DMS79 (cell line): ENCODE measurements at regions not wholly inside any gene's neighbourhood (a gene's known extent, or its start where the extent isn't known, plus 50 kb on each side); places are given as distances from the start of the nearest gene placed in this dataset.

Source experiments
- DNase-seq: peaks from one replicate; lab custom pipeline; 2025; lab: John Stamatoyannopoulos, UW

DNA sequence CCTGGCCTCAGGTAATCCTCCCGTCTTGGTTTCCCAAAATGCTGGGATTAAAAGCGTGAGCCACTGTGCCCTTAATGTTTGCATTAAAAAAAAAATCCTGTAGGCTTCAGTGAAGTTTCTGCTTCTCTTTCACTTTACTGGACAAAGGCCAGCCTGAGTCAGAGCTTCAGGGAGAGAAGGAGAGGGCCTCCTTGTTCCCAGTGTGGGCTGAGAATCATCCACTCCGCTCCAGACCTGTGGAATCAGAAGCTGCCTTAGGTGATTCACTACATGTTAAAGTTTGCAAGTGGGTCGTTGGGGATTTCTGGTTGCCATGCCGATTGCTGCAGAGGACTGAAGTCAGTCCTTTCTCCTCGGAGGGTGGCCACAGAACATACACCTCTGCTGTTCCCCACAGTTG, 113.3 kb upstream of the EEF1E1 start:
- DNase-seq: no peak

DNA sequence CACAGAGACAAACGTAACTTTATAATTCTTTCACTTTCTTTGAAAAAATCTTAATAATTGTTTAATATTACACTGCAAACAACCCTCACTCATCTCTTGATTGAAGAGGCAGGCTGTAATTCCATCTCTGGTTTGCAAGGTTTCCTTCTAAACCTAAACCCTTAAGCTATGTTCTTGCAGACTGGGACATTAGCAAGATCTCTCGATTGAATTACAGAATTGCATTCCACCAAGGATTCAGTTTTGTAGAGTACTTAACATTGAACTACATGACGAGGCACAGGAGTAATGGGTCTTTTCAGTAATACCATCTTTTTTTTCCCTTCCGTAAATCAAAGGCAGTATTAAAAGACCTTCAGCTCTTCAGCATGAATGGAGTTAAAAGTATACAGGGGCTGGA, 111.6 kb upstream of the EEF1E1 start:
- DNase-seq: no peak

DNA sequence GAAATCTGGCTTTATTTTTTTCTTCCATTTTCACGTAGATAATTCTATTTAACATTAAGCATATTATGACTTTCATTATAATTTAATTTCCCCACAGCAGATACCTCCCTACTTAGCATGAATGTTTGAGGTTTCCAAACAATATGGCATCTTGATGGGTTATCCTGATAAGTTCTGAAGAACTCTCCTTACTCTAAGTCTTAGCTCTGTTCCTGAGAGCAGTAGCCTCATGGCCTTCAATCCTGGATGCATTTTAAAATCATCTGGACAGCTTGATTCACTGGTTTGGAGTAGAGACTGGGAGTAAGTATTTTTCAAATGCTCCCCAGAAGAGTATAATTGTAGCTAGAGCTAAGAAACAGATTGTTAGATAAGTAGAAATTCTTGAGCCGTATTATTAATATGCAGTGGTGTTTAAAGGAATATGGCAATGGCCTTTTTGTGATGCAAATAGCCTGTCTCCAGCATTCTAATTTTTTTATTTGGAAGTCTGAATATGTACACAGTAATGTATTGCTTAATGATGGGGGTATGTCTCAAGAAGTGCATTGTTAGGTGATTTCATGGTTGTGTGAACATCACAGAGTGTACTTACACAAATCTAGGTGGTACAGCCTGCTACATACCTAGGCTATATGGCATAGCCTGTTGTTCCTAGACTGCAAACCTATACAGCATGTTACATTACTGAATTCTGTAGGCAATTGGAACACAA, 110.5 kb upstream of the EEF1E1 start:
- no peak for DNase-seq

DNA sequence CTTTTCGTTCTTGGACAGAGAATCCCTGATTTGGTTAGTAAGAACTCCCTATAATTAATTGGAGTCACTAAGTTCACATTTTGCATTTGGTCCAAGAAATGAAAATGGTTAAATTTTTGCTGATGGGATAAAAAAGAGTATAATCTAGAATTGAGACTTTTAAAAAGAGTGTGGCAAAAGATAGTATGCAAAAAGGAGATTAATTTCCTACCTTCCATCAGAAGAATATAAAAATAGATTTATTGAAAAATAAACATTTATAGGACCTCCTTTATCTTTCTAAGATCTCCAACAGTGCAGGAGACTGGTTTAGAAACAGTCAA, 105.5 kb upstream of the EEF1E1 start:
- DNase-seq: no peak

- no peak for DNase-seq
Measured at GRCh38 chr6:8207191-8207868, 105.0 kb upstream of the EEF1E1 start.

- no peak for DNase-seq
Measured at GRCh38 chr6:8203337-8203736, 101.0 kb upstream of the EEF1E1 start.

- no peak for DNase-seq
Measured at GRCh38 chr6:8201679-8202078, 99.3 kb upstream of the EEF1E1 start.

DNA sequence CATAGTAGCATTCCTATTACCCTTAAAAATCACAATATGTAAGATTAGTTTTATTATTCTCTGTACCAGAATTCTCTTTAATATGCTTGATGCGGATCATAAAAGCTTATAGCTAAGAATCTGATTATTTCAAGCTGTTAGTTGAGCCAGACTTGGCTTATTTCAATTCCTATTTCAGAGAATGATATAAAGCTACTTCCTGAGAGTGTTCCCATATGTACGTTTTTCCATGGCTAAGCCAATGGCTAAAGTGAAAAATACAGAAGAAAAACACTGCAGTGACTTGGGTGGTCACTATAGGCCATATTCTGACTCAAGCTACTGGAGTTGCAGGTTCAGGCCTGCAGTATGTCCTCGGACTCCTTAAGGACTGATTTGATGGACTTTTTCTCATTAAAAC, 97.9 kb upstream of the EEF1E1 start:
- DNase-seq: no peak

GRCh38 chr6:8195714-8196102, 93.4 kb upstream of the EEF1E1 start:
- no peak for DNase-seq

- DNase-seq: no peak
Measured at GRCh38 chr6:8195040-8195713, 92.8 kb upstream of the EEF1E1 start.

DNA sequence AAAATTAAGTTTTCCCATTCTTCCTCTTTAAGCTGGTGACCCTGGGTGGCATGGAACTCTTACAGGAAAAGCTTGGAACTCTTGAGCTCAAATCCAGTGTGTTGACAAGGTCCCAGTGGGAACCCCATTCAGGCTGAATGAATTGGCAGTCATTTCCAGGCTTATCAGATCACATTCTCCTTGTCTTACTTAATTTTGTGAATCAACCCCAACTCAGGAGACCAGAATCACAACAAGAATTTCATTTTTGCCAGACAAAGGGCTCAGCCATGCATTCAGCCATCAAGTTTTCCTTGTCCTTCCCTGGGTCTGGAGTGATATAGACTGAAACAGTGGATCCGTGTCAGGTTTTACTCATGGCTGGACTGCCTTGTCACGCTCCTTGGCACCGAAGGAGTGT, 92.1 kb upstream of the EEF1E1 start:
- DNase-seq: no peak

DNA sequence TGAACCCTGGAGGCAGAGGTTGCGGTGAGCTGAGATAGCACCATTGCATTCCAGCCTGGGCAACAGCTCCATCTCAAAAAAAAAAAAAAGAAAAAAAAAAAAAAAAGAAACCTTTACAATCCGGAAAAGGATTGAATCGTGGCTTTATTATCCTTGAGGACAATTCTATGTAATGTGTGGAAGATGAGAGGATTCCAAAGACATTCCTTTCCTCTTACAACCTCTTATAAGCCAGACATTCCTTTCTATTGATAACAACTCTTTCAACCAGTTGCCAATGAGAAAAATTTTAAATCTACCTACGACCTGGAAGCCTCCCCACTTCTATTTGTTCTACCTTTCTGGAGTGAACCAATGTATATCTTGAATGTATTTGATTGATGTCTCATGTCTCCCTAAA, 91.2 kb upstream of the EEF1E1 start:
- DNase-seq: no peak

DNA sequence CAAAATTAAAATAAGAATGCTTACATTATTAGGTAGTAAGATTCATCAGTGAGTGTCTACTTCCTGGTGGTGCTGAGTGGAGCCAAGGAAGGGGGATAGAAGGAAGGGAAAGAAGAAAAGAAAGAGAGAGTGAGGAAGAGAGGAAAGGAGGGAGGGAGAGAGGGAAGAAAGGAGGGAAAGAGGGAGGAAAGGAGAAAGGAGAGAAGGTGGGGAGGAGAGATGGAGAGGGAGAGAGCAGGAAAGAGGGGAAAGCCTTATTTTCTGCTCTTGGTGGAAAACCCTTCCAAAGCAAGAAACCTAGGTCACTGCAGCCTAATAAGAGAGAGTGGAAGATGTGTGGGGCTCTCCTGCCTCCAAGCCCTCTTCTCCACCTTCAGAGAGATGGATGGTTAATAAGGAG, 90.2 kb upstream of the EEF1E1 start:
- no peak for DNase-seq

DNA sequence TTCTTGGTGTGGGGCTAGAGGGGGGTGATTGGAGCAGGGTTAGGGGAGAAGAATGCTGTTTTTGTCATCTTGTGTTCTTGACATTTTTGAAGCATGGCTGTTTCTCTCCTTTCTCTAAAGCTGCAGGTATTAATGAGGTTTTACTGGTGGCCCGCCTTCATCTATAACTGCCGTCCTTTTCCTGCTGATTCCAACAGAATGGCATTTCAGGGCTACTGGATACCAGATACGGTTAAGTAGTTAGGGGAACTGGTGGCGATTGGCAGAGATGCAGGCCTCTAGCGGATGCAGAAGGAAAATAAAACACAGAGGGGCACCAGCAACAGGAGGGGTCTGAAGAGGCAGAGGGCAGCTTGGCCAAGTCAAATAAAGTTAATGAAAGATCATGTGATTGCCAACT, 89.7 kb upstream of the EEF1E1 start:
- DNase-seq: no peak

DNA sequence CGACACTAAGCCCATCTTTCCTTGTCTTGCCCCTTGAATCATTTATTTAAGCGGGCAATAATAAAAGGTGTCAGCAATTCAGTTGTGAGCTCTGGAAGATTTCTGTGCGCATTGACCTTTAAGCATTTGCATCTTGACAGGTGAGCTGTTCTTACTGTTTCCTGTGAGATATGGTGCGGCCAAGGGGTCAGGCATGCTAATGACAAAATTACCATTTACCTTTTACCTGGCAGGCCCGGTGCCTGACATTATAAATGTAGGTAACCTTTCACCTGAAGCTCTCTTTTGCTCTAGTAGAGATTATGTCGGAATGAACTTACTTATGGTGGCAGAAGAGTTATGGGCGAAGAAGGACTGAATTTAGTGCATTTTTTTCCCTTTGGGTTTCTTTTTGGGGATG, 89.3 kb upstream of the EEF1E1 start:
- no peak for DNase-seq

DNA sequence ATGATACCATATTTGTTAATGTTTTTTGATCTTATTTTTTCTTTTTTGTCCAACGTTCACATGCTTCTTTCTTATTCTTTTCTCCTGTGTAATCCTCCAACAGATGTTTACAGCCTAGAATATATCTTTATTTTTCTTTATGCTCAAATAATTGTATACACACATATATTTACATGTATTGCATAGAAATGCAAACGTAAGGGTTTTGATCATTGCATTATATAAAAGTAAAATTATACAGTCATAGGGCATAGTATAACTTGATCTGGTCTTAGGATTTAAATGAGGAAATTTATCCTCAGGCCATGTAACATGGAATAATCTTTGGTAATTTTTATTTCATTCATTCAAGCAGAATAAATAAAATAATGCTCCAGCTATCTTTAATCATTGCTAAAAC, 84.9 kb upstream of the EEF1E1 start:
- DNase-seq: no peak

DNA sequence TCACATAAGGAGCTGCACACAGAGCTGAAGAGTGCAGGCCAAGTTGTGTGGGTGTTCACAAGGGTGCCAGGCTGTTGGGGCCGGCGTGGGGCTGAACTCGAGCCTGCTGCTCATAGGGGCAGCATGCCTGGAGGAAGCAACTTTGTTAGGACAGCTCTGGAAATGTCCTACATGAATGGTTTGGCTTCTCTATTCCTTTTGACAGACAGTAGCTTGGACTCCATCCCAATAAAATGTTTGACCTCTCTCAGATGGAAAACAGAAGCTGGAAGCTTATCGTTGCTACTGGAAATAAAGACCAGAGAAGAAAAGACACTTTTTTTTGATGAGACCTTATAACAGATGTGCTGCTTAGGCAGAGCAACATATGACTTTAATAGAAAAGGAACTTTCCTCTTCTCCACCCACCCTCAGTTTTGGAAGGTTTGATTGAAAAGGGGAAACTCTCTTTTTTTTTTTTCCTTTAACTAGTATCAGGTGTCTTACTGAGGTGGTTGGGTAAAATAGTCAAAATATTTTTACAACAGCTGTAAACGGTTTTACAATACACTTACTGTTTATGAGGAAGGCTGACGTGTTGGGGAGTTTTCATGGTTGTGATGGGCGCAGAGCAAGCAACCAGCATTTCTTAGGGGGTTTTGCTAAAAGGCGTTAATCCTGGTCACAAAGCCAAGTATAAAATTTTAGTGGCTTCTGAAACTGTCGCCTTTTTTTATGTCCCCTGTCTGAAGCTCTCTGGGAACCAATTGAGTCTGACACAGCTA, 80.7 kb upstream of the EEF1E1 start:
- no peak for DNase-seq

- DNase-seq: no peak
Measured at GRCh38 chr6:8181951-8182845, 79.8 kb upstream of the EEF1E1 start.

DNA sequence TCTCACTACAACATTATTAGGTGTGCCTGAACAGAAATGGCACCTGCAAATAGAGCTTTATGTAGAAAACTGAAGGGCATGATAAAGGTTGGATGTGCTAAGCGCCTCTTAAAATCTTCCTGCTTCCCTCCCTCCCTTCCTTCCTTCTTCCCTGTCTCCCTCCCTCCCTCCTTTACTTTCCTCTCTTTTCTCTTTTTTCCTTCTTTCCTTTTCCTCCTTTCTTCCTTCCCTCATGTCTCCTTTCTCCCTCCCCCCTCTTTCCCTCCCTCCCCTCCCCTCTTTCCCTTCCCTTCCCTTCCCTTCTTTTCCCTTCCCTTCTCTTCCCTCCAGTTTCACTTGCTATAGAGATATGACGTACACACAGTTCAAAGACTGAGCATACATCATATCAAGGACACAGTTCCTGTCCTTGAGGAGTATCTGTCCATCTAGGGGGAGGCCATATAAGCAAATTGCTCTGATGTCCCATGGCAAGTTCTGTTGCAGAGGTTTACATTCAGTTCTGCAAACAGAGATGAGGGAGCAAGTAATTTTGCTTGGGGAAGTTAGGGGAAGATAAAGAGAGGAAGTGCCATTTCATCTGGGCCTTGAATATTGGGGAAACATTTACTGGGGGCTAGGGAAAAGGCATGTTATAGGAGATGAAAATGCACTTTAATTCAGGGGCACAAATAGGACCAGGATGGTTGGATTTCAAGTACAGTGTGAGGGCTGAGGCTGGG, 79.0 kb upstream of the EEF1E1 start:
- DNase-seq: no peak

DNA sequence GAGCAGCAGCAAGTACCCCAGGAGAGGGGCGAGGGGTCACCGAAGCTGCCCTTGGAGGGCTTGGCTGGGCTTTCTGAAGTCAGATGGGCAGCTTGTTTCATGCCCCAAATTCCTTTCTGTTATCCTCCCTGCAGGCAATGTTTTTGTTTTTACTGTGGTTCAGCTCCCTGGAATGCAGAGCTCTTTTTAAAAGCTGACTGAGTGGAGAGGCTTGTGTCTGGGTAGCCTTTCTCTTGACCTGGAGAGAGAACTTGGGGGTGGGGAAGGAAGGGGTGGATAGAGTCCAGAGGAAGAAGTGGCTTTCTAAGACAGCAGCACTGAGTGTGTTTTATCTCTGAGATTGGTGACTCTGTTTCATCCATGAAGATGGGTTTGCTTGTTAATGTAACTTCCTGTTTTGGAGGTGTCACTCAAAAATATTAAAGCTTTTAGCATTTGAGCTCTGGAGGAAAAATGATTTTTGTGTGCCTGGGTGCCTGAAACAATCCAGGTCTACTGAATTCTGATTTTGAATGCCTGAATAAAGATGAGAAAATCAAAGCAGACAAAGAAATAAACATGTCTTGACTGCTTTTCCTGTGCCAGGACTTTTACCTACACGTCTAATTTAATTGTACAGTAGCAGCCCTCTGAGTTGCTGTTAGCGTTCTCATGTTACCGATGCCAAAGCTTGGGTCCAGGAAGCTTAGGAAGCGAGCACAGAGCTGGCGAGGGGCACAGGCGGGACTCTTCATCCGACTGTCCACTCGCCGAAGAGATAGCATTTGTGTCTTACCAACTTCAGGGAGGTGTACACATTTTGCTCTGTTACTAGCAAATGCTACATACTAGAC, 78.2 kb upstream of the EEF1E1 start:
- no peak for DNase-seq
